GM12878 (cell line): ENCODE measurements at regions not wholly inside any gene's neighbourhood (a gene's known extent, or its start where the extent isn't known, plus 50 kb on each side); places are given as distances from the start of the nearest gene placed in this dataset.

Source experiments
- ATAC-seq: fragments of 200-7000 bp; cut with Tn5 transposase; 3 replicates; pipeline ENCODE4 v1.9.1; 2020; ENCODE audit warnings: mild to moderate bottlenecking, moderate library complexity
- BruUV-seq: library from RNA; stranded (reverse); fragments of 400-500 nt; replicated peaks from 2 replicates; lab custom pipeline; 2021; lab: Mats Ljungman, UMichigan
- CTCF ChIA-PET: fragments of 300-600 bp; sonication (Branson Sonifier 250); formaldehyde crosslinking; extraction: SDS; loops from one replicate; lab custom pipeline; 2021; ENCODE audit warnings: inconsistent platforms; lab: Yijun Ruan, JAX
- POLR2A ChIA-PET: fragments of 350-600 bp; formaldehyde crosslinking; extraction: SDS; loops from one replicate; lab custom pipeline; 2021; ENCODE audit warnings: inconsistent platforms; lab: Charles Lee
- RAD21 ChIA-PET: fragments of 300-600 bp; sonication (Branson Sonifier 250); formaldehyde crosslinking; loops from one replicate; lab custom pipeline; 2023; ENCODE audit warnings: antibody characterized with exemption; ENCODE audit not compliant: unreplicated experiment; lab: Charles Lee
- SMC1A ChIA-PET: fragments of 300-600 bp; sonication (Branson Sonifier 250); formaldehyde crosslinking; loops from one replicate; lab custom pipeline; 2023; ENCODE audit not compliant: unreplicated experiment, uncharacterized antibody; lab: Charles Lee
- DNase-seq: peaks from one replicate; pipeline ENCODE4 v3.0.0-alpha.2; 2011; ENCODE audit warnings: low read depth, low spot score
- FAIRE-seq: peaks from 3 replicates; lab custom pipeline; 2011; peaks lifted over from hg19 to GRCh38; lab: Jason Lieb, UNC
- H2AFZ ChIP-seq: 2 replicates; pipeline ENCODE4 v1.6.0; 2011; ENCODE audit warnings: low read depth, low read length, control low read depth; ENCODE audit not compliant: control insufficient read depth
- H3K27ac ChIP-seq: 2 replicates; pipeline ENCODE4 v1.5.1; 2011; ENCODE audit warnings: control low read depth; ENCODE audit not compliant: control insufficient read depth, insufficient read depth
- H3K27me3 ChIP-seq, 2 experiments: replicated peaks in 1 of 2; 2 replicates each; pipeline versions ENCODE4 v1.6.0 to v1.6.1; 2011; ENCODE audit warnings: low read length in 1 of 2; ENCODE audit not compliant: control insufficient read depth in 2 of 2, insufficient read depth in 2 of 2
- H3K36me3 ChIP-seq, 2 experiments: 2 replicates each; pipeline ENCODE4 v1.5.1; 2011; ENCODE audit warnings: low read length in 1 of 2; ENCODE audit not compliant: control insufficient read depth in 2 of 2, insufficient read depth in 2 of 2
- H3K4me1 ChIP-seq: 2 replicates; pipeline ENCODE4 v1.6.1; 2011; ENCODE audit warnings: mild to moderate bottlenecking, low read length, moderate library complexity, mixed read lengths; ENCODE audit not compliant: control insufficient read depth, insufficient read depth
- H3K4me2 ChIP-seq: 2 replicates; pipeline ENCODE4 v1.6.0; 2011; ENCODE audit warnings: control low read depth; ENCODE audit not compliant: control insufficient read depth, insufficient read depth
- H3K4me3 ChIP-seq: fragments of 200-600 bp; sonication (generic); 2 replicates; pipeline ENCODE4 v1.5.1; 2016
- H3K79me2 ChIP-seq: 2 replicates; pipeline ENCODE4 v1.6.0; 2011; ENCODE audit warnings: low read length; ENCODE audit not compliant: control insufficient read depth, insufficient read depth
- H3K9ac ChIP-seq: 2 replicates; pipeline ENCODE4 v1.8.0; 2011; ENCODE audit warnings: low read length, control low read depth, mixed read lengths; ENCODE audit not compliant: control insufficient read depth, insufficient read depth
- H3K9me3 ChIP-seq: replicated peaks from 3 replicates; pipeline ENCODE4 v1.5.1; 2011; ENCODE audit warnings: mild to moderate bottlenecking, low read length; ENCODE audit not compliant: control insufficient read depth, insufficient read depth
- H4K20me1 ChIP-seq: 2 replicates; pipeline ENCODE4 v1.6.0; 2011; ENCODE audit not compliant: control insufficient read depth, insufficient read depth
- ESRRA ChIP-seq: IDR thresholded peaks from 2 replicates; pipeline ENCODE4 v1.6.1; 2012; ENCODE audit warnings: mild to moderate bottlenecking, low read length, improper control_type of control experiment
- KAT2A ChIP-seq: conservative IDR thresholded peaks from 2 replicates; pipeline ENCODE4 v1.6.1; 2011; ENCODE audit warnings: low read depth, low read length; ENCODE audit not compliant: control insufficient read depth
- MAX ChIP-seq: IDR thresholded peaks from 2 replicates; pipeline ENCODE4 v1.6.1; 2012; ENCODE audit warnings: low read depth, low read length, improper control_type of control experiment
- NFYB ChIP-seq: IDR thresholded peaks from 2 replicates; pipeline ENCODE4 v1.6.1; 2011; ENCODE audit warnings: low read depth, mild to moderate bottlenecking, low read length, improper control_type of control experiment, moderate library complexity; ENCODE audit not compliant: insufficient read depth
- PAX8 ChIP-seq: fragments of 450-650 bp; IDR thresholded peaks from 2 replicates; pipeline ENCODE4 v1.6.1; 2017; ENCODE audit warnings: mild to moderate bottlenecking, moderate library complexity
- PKNOX1 ChIP-seq: fragments of 450-650 bp; IDR thresholded peaks from 2 replicates; pipeline ENCODE4 v1.6.1; 2016; ENCODE audit warnings: mild to moderate bottlenecking
- SIN3A ChIP-seq: IDR thresholded peaks from 2 replicates; pipeline ENCODE4 v1.6.1; 2012; ENCODE audit warnings: low read depth, low read length, improper control_type of control experiment
- SRF ChIP-seq, 2 experiments: IDR thresholded peaks; 2 replicates each; pipeline ENCODE4 v1.6.1; 2011; ENCODE audit warnings: low read depth in 2 of 2, low read length in 2 of 2, mild to moderate bottlenecking in 1 of 2, moderate library complexity in 1 of 2
- TCF7 ChIP-seq: IDR thresholded peaks from 2 replicates; pipeline ENCODE4 v1.6.1; 2014; ENCODE audit warnings: antibody characterized with exemption, borderline replicate concordance
- WGBS: methylation state at CpG from one replicate; pipeline ENCODE4 v1.1.6; 2016; ENCODE audit warnings: low lambda C conversion rate; ENCODE audit not compliant: insufficient replicate concordance, insufficient coverage; ENCODE audit errors: missing lambda C conversion rate; 5-methylcytosine and 5-hydroxymethylcytosine counted together
- in situ Hi-C: fragments of 300-500 bp; cut with MboI; formaldehyde crosslinking; loops from 9 replicates; pipeline ENCODE4 v1.14.3; 2018; ENCODE audit warnings: mixed read lengths
- intact Hi-C: fragments of 100-400 bp; cut with micrococcal nuclease; formaldehyde crosslinking; loops from one replicate; pipeline ENCODE4 v1.14.2; 2022; ENCODE audit not compliant: unreplicated experiment

GRCh38 chr15:97156739-97157265 is 803.7 kb upstream of the ARRDC4 start:
- ChIA-PET RAD21 (no interaction called here), CTCF (interaction anchor here (1.1 kb wide), 1 partner anchor 9 kb away, joined by 3 read pairs; no protein-coding TSS in a partner anchor), POLR2A (no interaction called here), SMC1A (interaction anchor here (0.7 to 3.3 kb wide), 11 partner anchors 8 to 74 kb away, joined by 3 to 21 read pairs (median 3); no protein-coding TSS in a partner anchor)
- no peaks in the 10 kb centered on the region for H3K9me3 ChIP-seq
- no peaks in the 10 kb centered on the region for H4K20me1 ChIP-seq
- no peak overlapping the region for H3K27ac ChIP-seq
- no peaks in the 10 kb centered on the region for H3K79me2 ChIP-seq
- no peaks in the 10 kb centered on the region for H3K27me3 ChIP-seq
- BruUV-seq: no TSS peak
- intact Hi-C loops: no loop called here
- no peak overlapping the region for H3K9ac ChIP-seq
- in situ Hi-C loops: no loop called here
- DNase-seq: no peak
- H3K4me1 ChIP-seq: no peaks in the 10 kb centered on the region
- no peak for ATAC-seq
- H3K4me3 ChIP-seq: no peak overlapping the region
- 4% methylated on average over 2 of the region's 2 CpGs for WGBS
- TF ChIP-seq NFYB (no peak), SIN3A (no peak), TCF7 (no peak), KAT2A (no peak), PAX8 (no peak), SRF (IDR thresholded peaks at IDR 0.05; ENCODE audit: low read depth in 2 of 2, low read length in 2 of 2) (no peak), PKNOX1 (no peak), ESRRA (no peak), MAX (no peak)
- H3K36me3 ChIP-seq: no peaks in the 10 kb centered on the region
- no peak overlapping the region for H3K4me2 ChIP-seq
- no peak for FAIRE-seq
- H2AFZ ChIP-seq: no peak overlapping the region
